WTC11 (cell line): ENCODE measurements at regions not wholly inside any gene's neighbourhood (a gene's known extent, or its start where the extent isn't known, plus 50 kb on each side); places are given as distances from the start of the nearest gene placed in this dataset.

Experiments
- ATAC-seq: fragments of 200-7000 bp; cut with Tn5 transposase; 2 replicates; pipeline ENCODE4 v1.10.0; 2021; ENCODE audit warnings: mild to moderate bottlenecking, moderate library complexity
- CTCF ChIA-PET: fragments of 300-600 bp; sonication (Branson Sonifier 250); formaldehyde crosslinking; loops from one replicate; lab custom pipeline; 2021; ENCODE audit warnings: antibody characterized with exemption; lab: Charles Lee
- POLR2A ChIA-PET: fragments of 350-600 bp; sonication (Branson Sonifier 250); formaldehyde crosslinking; loops from one replicate; lab custom pipeline; 2021; ENCODE audit warnings: antibody characterized with exemption; lab: Charles Lee
- DNase-seq: peaks from one replicate; pipeline ENCODE4 v3.0.0; 2021; ENCODE audit warnings: low spot score
- H3K27ac Mint-ChIP-seq: 2 replicates; pipeline ENCODE4 v1.8.0; 2021; ENCODE audit warnings: mixed read lengths
- H3K27me3 Mint-ChIP-seq: 2 replicates; pipeline ENCODE4 v1.8.0; 2021; ENCODE audit warnings: low read depth, mild to moderate bottlenecking, moderate library complexity, mixed read lengths
- H3K36me3 Mint-ChIP-seq: 2 replicates; pipeline ENCODE4 v1.8.0; 2021; ENCODE audit warnings: mixed read lengths
- H3K4me1 Mint-ChIP-seq: 2 replicates; pipeline ENCODE4 v1.8.0; 2022; ENCODE audit warnings: mixed read lengths
- H3K4me3 Mint-ChIP-seq: 2 replicates; pipeline ENCODE4 v1.8.0; 2021; ENCODE audit warnings: mild to moderate bottlenecking, moderate library complexity, mixed read lengths
- H3K9me3 Mint-ChIP-seq: 2 replicates; pipeline ENCODE4 v1.8.0; 2021; ENCODE audit warnings: mixed read lengths
- CBFB ChIP-seq: sonication (generic); formaldehyde crosslinking; IDR thresholded peaks from 2 replicates; pipeline ENCODE4 v1.8.1; 2022; ENCODE audit warnings: mild to moderate bottlenecking, low read depth, missing genetic modification reagents
- ELF4 ChIP-seq: sonication (generic); formaldehyde crosslinking; IDR thresholded peaks from 2 replicates; pipeline ENCODE4 v1.8.1; 2022; ENCODE audit warnings: low read depth, mild to moderate bottlenecking, moderate library complexity, missing genetic modification reagents
- ETV6 ChIP-seq: sonication (generic); formaldehyde crosslinking; IDR thresholded peaks from 2 replicates; pipeline ENCODE4 v1.8.1; 2022; ENCODE audit warnings: mild to moderate bottlenecking, missing genetic modification reagents
- GRHL2 ChIP-seq: fragments of 250-450 bp; sonication (Bioruptor Pico); IDR thresholded peaks from 2 replicates; pipeline ENCODE4 v1.8.0; 2022; ENCODE audit warnings: mild to moderate bottlenecking, moderate library complexity; ENCODE audit not compliant: insufficient replicate concordance, severe bottlenecking
- IRF2 ChIP-seq: sonication (generic); formaldehyde crosslinking; IDR thresholded peaks from 2 replicates; pipeline ENCODE4 v1.8.0; 2022; ENCODE audit warnings: low read depth, missing genetic modification reagents, borderline replicate concordance
- JUN ChIP-seq: sonication (generic); formaldehyde crosslinking; IDR thresholded peaks from 2 replicates; pipeline ENCODE4 v1.8.0; 2023; ENCODE audit warnings: mild to moderate bottlenecking, missing genetic modification reagents
- MXD4 ChIP-seq: fragments of 250-450 bp; sonication (Bioruptor Pico); IDR thresholded peaks from 2 replicates; pipeline ENCODE4 v1.8.0; 2021; ENCODE audit warnings: mild to moderate bottlenecking, moderate library complexity, borderline replicate concordance
- NFATC4 ChIP-seq: fragments of 250-450 bp; sonication (Bioruptor Pico); IDR thresholded peaks from 2 replicates; pipeline ENCODE4 v1.9.0; 2021; ENCODE audit warnings: mild to moderate bottlenecking
- NFE2L1 ChIP-seq: sonication (generic); formaldehyde crosslinking; IDR thresholded peaks from 2 replicates; pipeline ENCODE4 v1.8.1; 2023; ENCODE audit warnings: missing genetic modification reagents
- PRDM15 ChIP-seq: sonication (generic); formaldehyde crosslinking; IDR thresholded peaks from 2 replicates; pipeline ENCODE4 v1.8.0; 2022; ENCODE audit warnings: missing genetic modification reagents
- TP53 ChIP-seq: sonication (generic); formaldehyde crosslinking; IDR thresholded peaks from 2 replicates; pipeline ENCODE4 v1.8.1; 2023; ENCODE audit warnings: mild to moderate bottlenecking, missing genetic modification reagents
- ZBTB21 ChIP-seq: sonication (generic); formaldehyde crosslinking; IDR thresholded peaks from 2 replicates; pipeline ENCODE4 v1.8.1; 2023; ENCODE audit warnings: mild to moderate bottlenecking, missing genetic modification reagents, borderline replicate concordance
- ZMAT4 ChIP-seq: fragments of 250-450 bp; sonication (Bioruptor Pico); IDR thresholded peaks from 2 replicates; pipeline ENCODE4 v1.9.0; 2021; ENCODE audit warnings: mild to moderate bottlenecking
- ZNF317 ChIP-seq: sonication (generic); formaldehyde crosslinking; IDR thresholded peaks from 2 replicates; pipeline ENCODE4 v1.8.1; 2023; ENCODE audit warnings: low read depth, mild to moderate bottlenecking, moderate library complexity, missing genetic modification reagents, borderline replicate concordance
- ZNF416 ChIP-seq: fragments of 250-450 bp; sonication (Bioruptor Pico); IDR thresholded peaks from 2 replicates; pipeline ENCODE4 v1.9.0; 2021; ENCODE audit warnings: mild to moderate bottlenecking, inconsistent platforms
- ZNF425 ChIP-seq: fragments of 250-450 bp; sonication (Bioruptor Pico); conservative IDR thresholded peaks from 2 replicates; pipeline ENCODE4 v1.9.0; 2021; ENCODE audit warnings: mild to moderate bottlenecking
- ZNF671 ChIP-seq: fragments of 250-450 bp; sonication (Bioruptor Pico); IDR thresholded peaks from 2 replicates; pipeline ENCODE4 v1.8.0; 2021; ENCODE audit warnings: mild to moderate bottlenecking
- TF ChIP-seq, protein P1 (sequence below): sonication (generic); formaldehyde crosslinking; IDR thresholded peaks from 2 replicates; pipeline ENCODE4 v1.8.0; 2023; ENCODE audit warnings: missing genetic modification reagents, mild to moderate bottlenecking, borderline replicate concordance
- TF ChIP-seq, protein P2 (sequence below): fragments of 250-450 bp; sonication (Bioruptor Pico); IDR thresholded peaks from 2 replicates; pipeline ENCODE4 v1.8.0; 2021; ENCODE audit warnings: mild to moderate bottlenecking
- TF ChIP-seq, protein P3 (sequence below): sonication (generic); formaldehyde crosslinking; IDR thresholded peaks from 2 replicates; pipeline ENCODE4 v1.8.1; 2022; ENCODE audit warnings: mild to moderate bottlenecking, missing genetic modification reagents, moderate library complexity, borderline replicate concordance

GRCh38 chr1:36665478-36666080 lies 182.9 kb upstream of the CSF3R start:
- CTCF ChIA-PET, result no interaction called here
- Mint-ChIP-seq H3K27me3 (peaks cover 6% of the 10 kb centered on the region), H3K4me1 (no peaks in the 10 kb centered on the region), H3K4me3 (no peak overlapping the region), H3K36me3 (no peaks in the 10 kb centered on the region), H3K27ac (no peak overlapping the region), H3K9me3 (no peaks in the 10 kb centered on the region)
- TF ChIP-seq TP53 (CRISPR knock-in tag) (no peak), IRF2 (CRISPR knock-in tag) (no peak), ETV6 (no peak), ZNF671 (CRISPR knock-in tag) (no peak), ELF4 (no peak), ZNF425 (CRISPR knock-in tag) (no peak), NFATC4 (CRISPR knock-in tag) (no peak), JUN (CRISPR knock-in tag) (no peak), ZNF317 (CRISPR knock-in tag) (no peak), ZBTB21 (CRISPR knock-in tag) (no peak)
- TF ChIP-seq, protein P1, sequence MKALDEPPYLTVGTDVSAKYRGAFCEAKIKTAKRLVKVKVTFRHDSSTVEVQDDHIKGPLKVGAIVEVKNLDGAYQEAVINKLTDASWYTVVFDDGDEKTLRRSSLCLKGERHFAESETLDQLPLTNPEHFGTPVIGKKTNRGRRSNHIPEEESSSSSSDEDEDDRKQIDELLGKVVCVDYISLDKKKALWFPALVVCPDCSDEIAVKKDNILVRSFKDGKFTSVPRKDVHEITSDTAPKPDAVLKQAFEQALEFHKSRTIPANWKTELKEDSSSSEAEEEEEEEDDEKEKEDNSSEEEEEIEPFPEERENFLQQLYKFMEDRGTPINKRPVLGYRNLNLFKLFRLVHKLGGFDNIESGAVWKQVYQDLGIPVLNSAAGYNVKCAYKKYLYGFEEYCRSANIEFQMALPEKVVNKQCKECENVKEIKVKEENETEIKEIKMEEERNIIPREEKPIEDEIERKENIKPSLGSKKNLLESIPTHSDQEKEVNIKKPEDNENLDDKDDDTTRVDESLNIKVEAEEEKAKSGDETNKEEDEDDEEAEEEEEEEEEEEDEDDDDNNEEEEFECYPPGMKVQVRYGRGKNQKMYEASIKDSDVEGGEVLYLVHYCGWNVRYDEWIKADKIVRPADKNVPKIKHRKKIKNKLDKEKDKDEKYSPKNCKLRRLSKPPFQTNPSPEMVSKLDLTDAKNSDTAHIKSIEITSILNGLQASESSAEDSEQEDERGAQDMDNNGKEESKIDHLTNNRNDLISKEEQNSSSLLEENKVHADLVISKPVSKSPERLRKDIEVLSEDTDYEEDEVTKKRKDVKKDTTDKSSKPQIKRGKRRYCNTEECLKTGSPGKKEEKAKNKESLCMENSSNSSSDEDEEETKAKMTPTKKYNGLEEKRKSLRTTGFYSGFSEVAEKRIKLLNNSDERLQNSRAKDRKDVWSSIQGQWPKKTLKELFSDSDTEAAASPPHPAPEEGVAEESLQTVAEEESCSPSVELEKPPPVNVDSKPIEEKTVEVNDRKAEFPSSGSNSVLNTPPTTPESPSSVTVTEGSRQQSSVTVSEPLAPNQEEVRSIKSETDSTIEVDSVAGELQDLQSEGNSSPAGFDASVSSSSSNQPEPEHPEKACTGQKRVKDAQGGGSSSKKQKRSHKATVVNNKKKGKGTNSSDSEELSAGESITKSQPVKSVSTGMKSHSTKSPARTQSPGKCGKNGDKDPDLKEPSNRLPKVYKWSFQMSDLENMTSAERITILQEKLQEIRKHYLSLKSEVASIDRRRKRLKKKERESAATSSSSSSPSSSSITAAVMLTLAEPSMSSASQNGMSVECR (CRISPR knock-in tag), result no peak
- TF ChIP-seq, protein P2, sequence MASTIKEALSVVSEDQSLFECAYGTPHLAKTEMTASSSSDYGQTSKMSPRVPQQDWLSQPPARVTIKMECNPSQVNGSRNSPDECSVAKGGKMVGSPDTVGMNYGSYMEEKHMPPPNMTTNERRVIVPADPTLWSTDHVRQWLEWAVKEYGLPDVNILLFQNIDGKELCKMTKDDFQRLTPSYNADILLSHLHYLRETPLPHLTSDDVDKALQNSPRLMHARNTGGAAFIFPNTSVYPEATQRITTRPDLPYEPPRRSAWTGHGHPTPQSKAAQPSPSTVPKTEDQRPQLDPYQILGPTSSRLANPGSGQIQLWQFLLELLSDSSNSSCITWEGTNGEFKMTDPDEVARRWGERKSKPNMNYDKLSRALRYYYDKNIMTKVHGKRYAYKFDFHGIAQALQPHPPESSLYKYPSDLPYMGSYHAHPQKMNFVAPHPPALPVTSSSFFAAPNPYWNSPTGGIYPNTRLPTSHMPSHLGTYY, result no peak
- ATAC-seq, result no peak
- POLR2A ChIA-PET, result no interaction called here
- DNase-seq, result no peak

DNA sequence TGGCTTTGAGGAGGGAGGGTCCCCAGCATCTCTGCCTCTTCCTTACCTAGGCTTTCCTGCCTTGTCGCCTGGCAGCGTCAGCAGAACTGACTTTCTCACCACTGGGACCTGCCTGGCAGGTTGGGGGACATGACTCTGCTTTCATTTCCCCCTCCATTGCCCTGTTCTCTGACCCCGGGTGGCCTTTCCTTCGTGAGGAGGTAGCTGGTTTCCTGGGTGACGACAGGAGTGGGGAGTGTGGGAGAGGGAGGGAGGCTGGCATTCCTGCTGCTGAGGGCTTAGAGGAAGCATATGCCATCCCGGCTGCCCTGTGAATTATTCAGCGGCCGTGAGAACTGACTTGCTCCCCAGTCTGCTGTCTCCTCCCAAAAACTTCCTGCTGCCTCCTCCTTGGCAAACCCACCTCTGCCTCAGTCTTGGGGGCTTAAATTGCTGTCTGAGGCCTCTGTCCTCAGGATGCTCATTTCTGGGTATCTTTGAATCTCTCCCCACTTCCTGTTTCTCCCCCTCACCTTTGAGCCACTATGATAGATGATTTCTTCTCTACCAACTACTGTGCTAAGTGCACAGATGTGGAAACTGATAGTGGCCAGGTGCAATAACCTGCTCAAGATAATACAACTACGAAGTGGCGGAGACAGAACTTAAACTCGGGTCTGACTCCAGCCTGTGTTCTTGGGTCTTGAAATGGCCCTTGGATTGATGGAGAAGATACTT lies 182.0 kb upstream of the CSF3R start:
- no peaks in the 10 kb centered on the region for H3K36me3 Mint-ChIP-seq
- H3K27me3 Mint-ChIP-seq, result peaks cover 6% of the 10 kb centered on the region
- no peak overlapping the region for H3K4me3 Mint-ChIP-seq
- CTCF ChIA-PET, result interaction anchor here (0.6 kb wide), 1 partner anchor 318 kb away, joined by 3 read pairs; no protein-coding TSS in a partner anchor
- no peak for ATAC-seq
- no peaks in the 10 kb centered on the region for H3K9me3 Mint-ChIP-seq
- H3K4me1 Mint-ChIP-seq, result no peaks in the 10 kb centered on the region
- no peak for DNase-seq
- no peak overlapping the region for H3K27ac Mint-ChIP-seq
- POLR2A ChIA-PET, result no interaction called here
- TF ChIP-seq ZMAT4, result no peak
- no peak for TF ChIP-seq PRDM15 (CRISPR knock-in tag)
- no peak for TF ChIP-seq GRHL2 (CRISPR knock-in tag)
- no peak for TF ChIP-seq ZNF416 (CRISPR knock-in tag)
- no peak for TF ChIP-seq MXD4 (CRISPR knock-in tag)
- no peak for TF ChIP-seq NFE2L1
- TF ChIP-seq, protein P3, sequence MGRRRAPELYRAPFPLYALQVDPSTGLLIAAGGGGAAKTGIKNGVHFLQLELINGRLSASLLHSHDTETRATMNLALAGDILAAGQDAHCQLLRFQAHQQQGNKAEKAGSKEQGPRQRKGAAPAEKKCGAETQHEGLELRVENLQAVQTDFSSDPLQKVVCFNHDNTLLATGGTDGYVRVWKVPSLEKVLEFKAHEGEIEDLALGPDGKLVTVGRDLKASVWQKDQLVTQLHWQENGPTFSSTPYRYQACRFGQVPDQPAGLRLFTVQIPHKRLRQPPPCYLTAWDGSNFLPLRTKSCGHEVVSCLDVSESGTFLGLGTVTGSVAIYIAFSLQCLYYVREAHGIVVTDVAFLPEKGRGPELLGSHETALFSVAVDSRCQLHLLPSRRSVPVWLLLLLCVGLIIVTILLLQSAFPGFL, result no peak
- TF ChIP-seq CBFB, result no peak
- TF ChIP-seq, protein P2, result no peak
